ENCODE measurements at regions not wholly inside any gene's neighbourhood (a gene's known extent, or its start where the extent isn't known, plus 50 kb on each side); places are given as distances from the start of the nearest gene placed in this dataset.

DNA sequence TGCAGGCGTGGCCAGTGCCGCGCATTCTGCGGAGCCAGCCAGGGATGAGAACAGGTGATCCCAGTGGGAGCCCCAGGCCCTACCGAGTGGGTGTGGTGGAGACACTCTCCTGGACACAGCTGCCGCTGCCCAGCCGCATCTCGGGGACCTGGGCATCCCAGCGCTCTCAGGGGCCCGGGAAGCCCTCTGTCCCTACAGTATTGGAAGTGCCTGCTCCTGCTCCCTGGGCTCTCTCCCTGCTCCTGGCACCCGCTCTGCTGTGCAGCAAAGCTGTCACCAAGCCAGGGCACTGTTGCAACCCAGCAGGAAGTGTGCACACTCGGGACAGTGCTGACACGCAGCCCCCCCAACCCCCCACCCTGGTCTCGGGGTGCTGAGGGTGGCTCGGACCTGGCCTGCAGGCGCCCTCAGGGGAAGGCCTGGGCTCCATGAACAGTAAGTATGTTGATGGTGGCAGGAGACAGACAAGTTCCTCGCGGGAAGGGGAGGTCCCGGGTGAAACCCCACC lies 1177.4 kb upstream of the GBE1 start:
- no peak for DNase-seq

DNA sequence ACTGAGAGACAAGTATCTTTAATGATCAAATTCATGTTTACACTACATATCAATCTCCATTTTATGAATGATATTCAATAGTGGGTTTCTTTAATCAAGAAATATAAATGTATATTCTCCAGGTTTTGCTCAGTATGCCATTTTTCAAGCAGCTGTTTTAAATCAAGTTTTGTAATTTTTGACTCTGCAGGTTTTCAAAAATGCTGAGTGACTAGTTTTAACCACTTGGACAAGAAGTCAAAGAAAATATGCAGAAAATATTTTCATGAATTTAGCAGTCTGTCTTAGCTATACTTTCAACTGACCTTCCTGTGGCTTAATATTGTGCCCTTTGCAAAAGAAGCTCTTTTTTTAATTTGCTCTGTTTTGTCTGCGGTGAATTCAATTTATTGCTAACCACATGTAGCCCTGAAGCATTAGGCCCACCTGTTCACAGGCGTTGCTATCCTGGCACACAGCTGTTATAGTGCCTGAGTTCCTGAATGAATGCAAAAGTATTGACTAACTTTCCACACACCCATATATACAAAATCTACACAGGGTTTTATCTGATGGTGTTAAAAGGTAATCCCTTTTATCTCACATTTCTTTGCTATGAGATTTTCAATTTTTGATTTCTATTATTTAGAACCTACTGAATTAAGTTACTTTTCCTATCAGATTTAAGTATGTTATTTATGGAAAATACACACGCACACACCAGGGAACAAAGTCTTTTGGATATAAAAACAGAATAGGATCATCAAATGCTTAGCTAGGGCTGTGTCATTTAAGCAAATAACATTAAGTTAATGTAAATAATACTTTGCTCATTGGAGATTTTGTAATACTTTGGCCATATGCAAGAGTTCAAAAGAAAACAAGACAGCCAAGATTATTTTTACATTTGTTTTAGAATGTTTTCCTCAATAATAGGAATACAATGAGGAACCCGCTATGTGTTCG lies 1166.1 kb upstream of the GBE1 start:
- no peak for DNase-seq

DNA sequence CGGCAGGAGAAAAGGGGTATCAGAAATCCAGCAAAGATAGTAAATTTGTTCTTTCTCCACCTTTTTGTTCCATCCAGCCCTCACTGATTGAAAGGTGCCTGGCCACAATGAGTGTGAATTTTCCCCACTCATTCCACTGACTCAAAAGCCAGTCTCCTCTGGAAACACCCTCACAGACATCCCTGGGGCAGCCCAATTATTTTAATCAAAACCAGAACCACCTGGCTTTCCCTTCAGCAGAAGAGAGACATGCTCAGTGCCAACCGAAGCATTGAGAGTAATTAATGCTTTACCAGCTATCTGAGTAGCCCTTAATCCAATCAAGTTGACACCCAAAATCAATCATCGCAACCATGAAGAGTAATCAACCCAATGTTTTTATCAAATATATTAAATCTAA lies 1129.6 kb upstream of the GBE1 start:
- DNase-seq, result no peak

DNA sequence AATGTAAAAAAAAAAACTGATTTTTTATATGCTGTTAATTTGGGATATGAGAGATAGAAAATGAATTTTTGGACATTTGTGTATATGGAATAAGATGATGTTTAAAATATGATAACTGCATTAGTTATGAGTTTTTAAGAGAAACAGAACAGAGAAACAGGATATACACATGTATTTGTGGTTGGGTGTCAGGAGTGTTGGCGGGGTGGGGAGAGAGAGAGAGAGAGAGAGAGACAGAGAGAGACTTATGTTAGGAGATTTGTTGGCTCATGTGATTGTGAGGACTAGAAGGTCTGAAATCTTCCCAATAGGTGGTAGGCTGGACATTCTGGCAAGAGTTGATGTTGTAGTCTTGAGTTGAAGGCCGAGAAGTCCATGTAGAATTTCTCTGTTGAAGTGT lies 1121.6 kb upstream of the GBE1 start:
- DNase-seq, result no peak

DNA sequence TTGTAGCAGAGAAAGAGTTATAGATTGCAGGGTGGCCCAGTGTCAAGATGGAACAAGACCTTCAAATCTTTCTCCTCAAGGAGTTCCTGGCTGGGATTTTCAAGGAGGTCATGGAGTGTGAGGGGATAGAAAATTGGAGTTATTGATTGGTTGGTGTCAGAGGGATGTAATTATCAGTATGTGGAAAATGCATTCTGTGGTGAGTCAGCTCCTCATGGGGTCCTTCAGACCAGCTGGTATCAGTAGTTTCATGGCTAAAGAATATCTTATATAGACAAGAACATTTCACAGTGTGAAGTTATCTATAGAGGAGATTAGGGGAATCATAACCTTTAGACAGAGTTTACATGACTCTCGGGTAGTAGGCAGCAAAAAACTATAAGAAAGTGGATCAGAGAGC lies 1114.0 kb upstream of the GBE1 start:
- no peak for DNase-seq

DNA sequence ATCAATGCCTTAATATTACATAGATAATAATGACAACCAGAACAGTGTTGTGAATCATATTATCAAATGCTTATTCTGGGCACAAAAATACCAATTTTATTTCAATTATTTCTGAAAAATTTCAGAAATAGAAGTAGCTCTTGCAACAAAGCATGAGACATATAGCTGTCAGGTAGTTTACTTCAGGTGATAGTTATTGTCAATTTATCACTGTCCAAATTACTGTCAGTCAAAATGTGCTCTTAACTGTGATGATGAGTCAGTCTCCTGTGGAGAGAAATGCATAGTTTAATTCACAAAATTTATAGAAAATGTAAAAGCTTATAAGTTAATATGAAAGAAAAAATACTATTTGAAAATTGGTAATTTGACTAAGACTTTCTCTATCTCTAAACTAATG lies 1078.4 kb upstream of the GBE1 start:
- no peak for DNase-seq

DNA sequence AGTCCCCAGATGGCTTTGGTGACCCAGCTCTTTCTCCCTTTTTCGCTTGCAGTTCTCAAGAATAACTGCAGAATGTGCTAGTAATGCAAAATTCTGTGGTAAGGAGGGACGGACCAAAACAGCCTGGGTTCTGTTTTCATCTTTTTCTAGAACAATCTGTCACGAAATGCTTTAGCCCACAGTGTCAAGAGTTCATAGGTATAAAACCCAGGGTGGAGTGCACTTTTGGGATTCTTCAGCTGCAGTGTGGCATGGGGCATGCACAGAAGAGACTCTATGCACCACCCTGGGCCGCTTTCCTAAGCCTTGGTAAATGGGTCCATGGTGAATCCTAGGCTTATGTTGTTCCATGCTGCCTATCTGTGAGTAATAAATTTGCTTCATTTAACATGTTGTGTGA lies 1072.7 kb upstream of the GBE1 start:
- no peak for DNase-seq

DNA sequence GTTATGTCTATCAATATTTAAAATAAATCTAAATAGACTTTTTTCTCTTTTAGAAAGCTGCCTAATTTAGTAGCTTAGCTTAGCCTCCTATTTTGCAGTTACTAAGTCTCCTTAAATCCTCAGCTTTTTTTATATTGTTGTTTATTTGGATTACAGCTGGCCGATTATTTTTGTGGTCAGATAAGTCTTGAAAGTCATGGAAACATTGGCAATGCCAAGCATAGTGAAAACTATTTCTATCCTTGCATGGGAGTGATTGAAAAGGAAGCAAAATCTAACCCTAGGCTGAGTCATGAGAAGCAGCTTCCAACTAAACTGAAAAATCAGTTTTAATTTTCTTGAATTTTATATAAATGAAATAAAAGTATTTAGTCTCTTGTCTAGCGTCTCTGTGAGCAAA lies 1063.0 kb upstream of the GBE1 start:
- no peak for DNase-seq

DNA sequence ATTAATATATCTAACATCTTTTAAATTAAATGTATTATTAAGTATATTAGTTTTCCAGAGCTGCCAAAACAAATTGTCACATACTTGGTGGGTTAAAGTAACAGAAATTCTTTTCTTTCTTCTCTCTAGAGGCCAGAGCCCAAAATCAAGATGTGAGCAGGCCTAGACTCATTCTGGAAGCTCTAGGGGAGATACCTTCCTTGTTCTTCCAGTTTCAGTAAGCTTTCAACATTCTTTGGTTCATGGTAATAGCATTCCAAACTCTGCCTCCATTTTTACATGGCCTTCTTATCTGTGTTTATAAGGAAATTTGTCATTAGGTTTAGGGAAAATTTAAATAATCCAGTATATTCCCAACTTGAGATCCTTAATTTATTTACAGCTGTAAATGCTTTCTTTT lies 1054.6 kb upstream of the GBE1 start:
- DNase-seq, result no peak

DNA sequence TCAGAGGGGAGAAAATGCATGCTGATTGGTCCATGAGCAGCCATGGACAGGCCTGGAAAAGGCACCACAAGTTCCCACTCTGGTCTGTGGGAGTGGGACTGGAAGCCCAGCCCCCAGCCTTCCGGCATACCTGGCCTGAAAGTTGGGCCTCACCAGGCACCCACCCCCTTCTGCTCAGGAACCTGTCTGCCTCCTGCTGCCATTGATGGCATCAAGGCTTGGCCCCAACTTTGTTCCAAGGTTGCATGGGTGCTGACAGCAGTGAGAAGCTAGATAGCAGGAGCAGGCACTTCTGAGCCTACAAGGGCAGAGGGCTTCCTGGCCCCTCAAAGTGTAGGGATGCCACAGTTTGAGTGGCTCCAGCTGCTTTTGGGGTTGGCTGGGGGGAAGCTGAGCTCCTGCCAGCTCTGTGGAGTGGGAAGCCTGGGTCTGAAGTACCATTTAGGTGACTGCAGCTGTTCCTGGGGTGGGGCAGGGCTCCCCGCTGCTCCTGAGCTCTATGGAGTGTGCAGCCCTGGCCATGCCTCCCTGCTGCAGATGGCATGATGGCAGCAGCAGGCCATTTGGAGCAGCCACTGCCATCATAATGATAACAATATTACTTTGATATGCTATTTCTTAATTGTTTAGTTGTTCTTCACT lies 1054.1 kb upstream of the GBE1 start:
- no peak for DNase-seq

DNA sequence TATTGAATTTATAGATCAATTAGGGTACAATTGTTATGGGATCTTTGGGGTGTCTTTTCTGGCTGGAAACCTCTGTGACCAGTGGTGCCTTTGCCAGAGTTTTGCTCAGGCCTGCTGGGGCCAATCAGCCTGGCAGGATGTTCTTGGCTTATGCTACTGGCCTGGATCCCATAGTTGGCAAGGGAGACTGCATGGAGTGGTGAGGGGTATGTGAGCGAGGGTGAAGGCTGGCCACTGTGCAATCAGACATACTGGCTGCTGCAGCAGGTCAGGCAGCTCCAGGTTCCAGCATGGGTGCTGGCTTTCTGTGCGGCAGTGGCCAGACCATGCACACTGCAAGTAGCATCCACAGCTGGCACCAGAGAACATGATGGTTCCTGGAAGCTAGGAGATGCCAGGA lies 1053.2 kb upstream of the GBE1 start:
- no peak for DNase-seq

DNA sequence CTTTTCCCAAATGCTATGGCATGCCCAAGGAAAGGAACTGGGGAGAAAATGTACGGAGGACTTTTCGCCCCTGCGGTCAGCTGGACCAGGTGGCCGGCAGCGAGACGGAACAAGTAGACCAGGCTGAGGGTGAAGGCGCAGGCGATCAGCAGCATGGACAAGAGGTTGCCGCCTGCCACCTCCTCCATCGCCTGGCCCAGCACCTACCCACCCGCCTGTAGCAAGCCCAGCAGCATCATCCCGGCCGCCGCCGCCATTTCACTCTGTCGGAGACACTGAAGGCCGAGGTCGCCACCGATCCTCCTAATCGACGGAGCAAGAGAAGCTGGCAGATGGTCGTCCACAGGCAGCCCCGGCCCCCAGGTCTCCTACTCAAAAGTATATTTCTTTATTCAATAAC lies 1046.3 kb upstream of the GBE1 start:
- no peak for DNase-seq

DNA sequence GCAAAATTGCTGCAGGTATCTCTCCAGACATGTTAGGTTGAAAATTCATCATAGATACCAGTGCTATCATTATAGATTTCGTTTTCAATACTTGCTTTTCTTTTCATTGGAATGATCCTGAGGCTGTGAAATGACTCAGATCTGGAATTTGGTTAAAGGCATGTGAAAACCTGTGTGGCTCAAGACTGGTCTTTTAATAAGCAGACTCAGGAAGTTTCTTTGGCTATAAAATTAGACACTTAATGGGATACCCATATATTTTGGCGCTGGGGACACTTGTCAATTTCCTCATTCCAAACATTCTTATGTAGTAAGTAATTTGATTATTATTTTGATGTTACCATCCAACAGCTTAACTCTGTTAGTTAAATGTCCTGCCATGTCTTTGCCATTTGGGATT lies 1041.1 kb upstream of the GBE1 start:
- no peak for DNase-seq

DNA sequence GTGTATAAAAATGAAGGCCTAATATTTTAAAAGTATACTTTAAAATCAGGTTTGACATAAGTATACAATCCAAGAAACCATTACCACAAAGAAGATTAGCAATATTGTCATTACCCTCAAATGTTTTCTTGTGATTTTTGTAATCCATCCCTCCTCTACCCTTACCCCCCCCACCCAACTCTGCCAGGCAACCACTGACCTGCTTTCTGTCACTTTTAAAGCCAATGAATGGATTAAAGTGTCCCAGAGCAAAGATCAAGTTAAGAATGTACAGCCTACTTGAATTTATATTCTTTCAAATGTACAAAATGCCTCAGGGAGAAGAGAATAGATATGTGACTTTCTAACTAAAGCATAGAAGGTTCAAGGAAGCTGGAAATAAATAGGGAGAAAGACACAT lies 1038.8 kb upstream of the GBE1 start:
- no peak for DNase-seq

DNA sequence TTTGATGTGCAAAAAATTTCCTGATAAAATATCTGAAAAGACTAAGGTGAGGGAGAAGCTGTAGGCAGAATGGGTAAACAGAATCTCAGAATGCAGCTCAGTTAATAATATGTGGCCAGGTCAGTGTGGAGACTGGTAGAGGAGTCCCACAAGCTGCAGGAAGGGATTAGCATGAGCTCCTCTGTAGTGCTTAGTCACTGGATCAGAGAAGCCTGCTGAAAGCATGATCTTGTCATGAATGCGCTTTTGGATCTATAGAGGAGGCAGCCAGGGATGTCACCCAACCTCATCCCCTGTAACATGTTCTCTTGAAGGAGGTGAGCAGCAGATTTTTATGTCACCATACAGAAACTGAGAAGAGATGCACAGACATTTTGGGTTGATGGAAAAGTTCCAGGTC lies 1035.3 kb upstream of the GBE1 start:
- DNase-seq, result no peak

DNA sequence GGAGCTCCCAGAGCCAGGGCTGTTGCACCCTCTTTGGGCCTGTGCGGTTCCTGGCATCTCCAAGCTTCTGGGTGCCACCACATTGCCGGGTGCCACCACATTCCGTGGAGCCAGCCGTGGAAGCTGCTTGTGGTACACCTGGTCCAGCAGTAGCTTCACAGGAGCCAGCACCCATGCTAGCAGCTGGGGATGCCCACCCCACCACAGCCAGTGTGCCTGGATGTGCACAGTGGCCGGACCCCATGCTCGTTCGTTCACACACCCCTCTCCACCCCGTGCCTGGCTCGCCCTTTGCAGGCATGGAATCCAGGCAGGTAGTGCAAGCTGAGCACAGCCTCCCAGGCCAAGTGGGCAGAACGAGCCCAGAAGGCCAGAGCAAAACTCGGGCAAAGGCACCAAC lies 1029.8 kb upstream of the GBE1 start:
- DNase-seq, result no peak

DNA sequence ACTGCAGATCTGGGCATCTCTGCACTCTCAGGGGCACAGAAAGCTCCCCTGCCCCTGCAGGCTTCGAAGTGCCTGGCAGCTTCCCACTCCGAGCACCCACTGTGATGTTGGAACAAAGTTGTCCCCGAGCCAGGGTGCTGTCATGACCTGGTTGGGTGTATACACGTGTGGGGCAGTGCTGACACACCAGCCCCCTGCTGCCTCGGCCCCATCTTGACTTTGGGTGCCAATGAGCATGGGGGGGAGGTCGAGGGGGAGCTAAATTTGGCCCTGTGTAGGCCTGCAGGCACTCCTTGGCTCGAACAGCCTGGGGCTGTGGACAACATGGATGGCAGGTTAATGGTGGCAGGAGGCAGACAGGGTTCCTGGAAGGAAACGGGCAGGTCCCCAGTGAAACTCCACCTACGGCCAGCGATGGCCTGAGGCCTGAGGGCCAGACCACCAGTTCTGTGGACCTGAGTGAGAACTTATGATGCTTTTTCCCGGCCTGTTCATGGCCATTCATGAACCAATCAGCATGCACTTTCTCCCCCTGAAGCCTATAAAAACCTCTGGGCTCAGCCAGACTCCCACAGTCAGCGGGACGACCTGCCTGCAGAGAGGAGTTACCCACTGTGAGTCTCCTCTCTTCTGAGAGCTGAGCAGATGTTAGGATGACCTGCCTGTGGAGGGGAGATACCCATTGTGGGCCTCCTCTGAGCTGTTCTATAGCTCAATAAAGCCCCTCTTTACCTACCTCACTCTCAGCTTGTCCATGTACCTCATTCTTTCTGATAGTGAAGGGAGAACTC lies 1029.1 kb upstream of the GBE1 start:
- no peak for DNase-seq

DNA sequence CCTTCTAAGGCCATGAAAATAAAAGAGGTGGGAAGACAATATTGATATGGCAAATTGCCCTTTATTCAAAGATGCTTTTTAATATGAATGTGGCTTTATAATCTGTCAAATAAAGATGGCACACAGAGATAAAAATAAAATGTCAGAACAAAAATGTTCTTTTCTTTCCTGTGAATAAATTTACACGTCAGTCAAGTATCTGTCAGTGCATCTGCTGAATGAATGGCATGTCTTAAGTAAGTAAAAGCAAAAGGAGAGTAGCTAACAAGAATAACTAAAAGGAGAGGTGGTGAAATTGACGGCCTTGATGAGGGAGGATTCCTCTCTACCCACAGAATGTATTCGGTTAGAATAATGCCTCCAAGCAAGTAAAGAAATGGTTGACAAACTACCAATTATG lies 1021.7 kb upstream of the GBE1 start:
- no peak for DNase-seq

DNA sequence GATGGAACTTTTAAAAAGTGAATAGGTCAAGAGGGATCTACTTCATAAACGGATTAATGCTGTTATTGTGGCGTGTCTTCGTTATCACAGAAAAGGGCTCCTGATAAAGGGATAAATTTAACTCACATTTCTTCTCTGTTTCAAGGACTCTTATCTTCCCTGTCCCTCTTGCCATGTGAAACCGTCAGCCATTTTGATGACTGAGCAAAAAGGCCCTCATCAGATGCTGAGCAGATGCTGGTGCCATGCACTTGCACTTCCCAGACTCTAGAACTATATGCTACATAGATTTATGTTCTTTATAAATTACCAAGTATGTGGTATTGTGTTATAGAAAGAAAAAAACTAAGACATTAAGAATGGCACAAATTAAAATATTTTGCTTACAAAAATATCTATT lies 1011.8 kb upstream of the GBE1 start:
- DNase-seq, result no peak

DNA sequence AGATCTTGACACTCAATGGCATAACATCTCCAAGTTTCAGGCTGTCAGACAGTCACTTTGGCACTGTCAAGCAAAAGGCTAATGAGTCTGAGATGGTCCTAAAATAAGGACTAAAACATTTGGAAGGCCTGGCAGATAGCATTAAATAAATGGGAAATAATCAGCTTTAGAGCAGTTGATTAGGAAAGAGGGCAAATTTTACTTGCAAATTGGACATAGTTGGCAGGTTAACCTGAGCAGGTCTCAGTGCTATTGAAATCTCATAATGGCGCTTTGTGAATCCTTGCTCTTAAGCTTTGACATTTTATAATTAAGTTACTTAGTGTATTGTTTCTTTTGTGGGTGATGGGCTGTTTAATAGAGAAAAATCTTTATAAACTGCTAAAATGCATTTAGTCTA lies 1003.1 kb upstream of the GBE1 start:
- DNase-seq, result no peak

DNA sequence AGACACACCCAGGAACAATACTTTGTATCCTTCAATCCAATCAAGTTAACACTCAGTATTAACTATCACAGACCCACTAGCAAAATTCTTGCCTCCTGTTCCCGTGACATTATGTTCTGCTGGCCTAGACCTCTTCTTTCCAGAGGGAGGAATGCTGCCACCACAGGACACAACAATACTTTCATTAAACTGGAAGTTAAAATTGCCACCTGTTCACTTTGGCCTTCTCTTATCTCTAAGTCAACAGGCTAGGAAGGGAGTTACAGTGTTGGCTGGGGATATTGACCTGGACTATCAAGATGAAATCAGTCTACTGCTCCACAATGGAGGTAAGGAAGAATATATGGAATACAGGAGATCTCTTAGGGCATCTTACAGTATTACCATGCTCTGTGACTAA lies 1000.4 kb upstream of the GBE1 start:
- DNase-seq, result no peak

DNA sequence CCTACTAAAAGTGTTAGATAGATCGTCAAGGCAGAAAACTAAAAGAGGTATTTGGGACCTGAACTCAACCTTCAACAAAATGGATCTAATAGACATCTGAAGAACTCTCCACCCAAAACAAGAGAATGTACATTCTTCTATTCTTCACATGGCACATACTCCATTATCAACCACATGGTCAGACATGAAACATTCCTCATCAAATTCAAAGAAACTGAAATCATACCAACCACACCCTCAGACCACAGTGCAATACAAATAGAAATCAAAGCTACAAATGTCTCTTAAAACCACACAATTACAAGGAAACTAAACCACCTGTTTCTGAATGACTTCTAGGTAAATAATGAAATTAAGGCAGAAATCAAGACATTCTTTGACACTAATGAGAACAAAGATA lies 984.1 kb upstream of the GBE1 start:
- DNase-seq, result no peak

DNA sequence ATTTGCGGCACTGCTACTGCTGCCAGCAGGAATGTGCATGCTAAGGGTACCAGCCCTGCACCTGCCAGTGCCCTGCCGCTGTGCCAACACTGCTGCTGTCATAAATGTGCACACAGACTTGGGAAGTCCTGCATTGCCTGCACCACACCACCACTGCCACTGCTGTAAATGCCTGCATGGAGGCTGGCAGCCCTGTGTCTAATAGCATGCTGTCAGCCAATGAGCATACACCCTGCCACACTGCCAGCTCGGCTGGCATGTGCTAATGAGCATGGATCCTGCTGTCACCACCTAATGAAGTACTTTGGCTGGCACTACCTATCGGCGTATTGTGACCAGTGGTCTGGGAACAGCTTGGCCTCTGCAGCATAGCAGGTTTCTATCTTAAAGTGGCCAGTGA lies 981.8 kb upstream of the GBE1 start:
- no peak for DNase-seq

DNA sequence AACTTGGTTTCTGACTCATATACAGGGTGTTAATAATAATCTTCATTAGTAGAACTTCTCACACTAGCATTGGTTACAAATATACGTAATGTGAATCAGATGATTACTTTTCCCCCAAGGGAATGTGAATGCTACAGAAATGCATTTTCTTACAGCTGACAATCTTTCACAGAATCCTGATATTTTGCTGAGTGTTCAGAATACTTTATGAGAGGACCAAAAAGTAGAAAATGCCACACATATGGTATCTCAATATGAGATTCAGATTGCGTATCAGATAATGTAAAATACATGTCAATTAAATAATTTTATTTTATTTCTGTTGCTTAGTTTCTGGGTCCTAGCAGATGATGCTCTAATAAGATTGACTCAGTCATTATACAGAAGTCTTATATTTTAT lies 979.9 kb upstream of the GBE1 start:
- DNase-seq, result no peak
